ENCODE measurements at regions not wholly inside any gene's neighbourhood (a gene's known extent, or its start where the extent isn't known, plus 50 kb on each side); places are given as distances from the start of the nearest gene placed in this dataset.

DNA sequence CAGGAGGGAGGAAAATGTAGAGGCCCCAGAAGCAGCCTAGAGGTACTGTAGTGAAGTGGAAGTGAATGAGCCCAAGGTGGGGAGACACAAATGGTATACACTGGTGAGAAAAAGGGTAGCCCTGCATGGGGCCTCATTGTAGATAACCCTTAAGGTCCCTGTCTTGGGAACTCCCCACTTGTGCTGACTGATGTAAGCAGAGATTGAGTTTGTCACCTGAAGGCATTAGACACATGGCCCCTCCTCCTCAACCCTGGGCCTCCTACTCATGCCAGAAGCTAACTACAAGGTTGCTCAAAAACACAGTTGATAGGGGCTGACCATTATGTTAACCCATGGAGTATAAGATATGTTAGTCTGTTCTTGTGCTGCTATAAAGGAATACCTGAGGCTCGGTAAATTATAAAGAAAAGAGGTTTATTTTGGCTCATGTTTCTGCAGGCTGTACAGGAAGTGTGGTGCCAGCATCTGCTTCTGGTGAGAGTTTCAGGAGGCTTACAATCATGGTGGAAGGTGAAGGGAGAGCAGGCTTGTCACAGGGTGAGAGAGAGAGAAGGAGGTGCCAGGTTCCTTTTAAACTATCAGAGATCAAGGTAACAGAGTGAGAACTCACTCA, 84.6 kb upstream of the RNU6-1 start:
- TF ChIP-seq, protein P1, sequence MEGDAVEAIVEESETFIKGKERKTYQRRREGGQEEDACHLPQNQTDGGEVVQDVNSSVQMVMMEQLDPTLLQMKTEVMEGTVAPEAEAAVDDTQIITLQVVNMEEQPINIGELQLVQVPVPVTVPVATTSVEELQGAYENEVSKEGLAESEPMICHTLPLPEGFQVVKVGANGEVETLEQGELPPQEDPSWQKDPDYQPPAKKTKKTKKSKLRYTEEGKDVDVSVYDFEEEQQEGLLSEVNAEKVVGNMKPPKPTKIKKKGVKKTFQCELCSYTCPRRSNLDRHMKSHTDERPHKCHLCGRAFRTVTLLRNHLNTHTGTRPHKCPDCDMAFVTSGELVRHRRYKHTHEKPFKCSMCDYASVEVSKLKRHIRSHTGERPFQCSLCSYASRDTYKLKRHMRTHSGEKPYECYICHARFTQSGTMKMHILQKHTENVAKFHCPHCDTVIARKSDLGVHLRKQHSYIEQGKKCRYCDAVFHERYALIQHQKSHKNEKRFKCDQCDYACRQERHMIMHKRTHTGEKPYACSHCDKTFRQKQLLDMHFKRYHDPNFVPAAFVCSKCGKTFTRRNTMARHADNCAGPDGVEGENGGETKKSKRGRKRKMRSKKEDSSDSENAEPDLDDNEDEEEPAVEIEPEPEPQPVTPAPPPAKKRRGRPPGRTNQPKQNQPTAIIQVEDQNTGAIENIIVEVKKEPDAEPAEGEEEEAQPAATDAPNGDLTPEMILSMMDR (conservative IDR thresholded peaks at IDR 0.05) = no peak
- TF ChIP-seq EZH2 (IDR thresholded peaks at IDR 0.05; ENCODE audit: low read depth) = no peak
